Naive B cell (primary cell): ENCODE measurements at regions not wholly inside any gene's neighbourhood (a gene's known extent, or its start where the extent isn't known, plus 50 kb on each side); places are given as distances from the start of the nearest gene placed in this dataset.
"Not testable (repeated sequence)": the region's sequence is repeated elsewhere in the genome, so short reads cannot be mapped to it uniquely, and the experiment has no call there.

Source experiments
- ATAC-seq, 2 donors: fragments of 150-1000 bp; cut with Tn5 transposase; 2 replicates each; pipeline ENCODE4 v1.10.0; 2021; ENCODE audit warnings: low read depth in 2 of 2, mild to moderate bottlenecking in 2 of 2, moderate library complexity in 2 of 2
- DNase-seq: peaks from one replicate; pipeline ENCODE4 v3.0.0; 2022
- H3K27ac Mint-ChIP-seq, 6 donors: one replicate each; pipeline ENCODE4 v1.8.0; 2020 to 2022; ENCODE audit warnings: mild to moderate bottlenecking in 6 of 6, mixed read lengths in 6 of 6, moderate library complexity in 5 of 6, inconsistent platforms in 2 of 6
- H3K27me3 Mint-ChIP-seq, 3 donors: one replicate each; pipeline ENCODE4 v1.8.0; 2021 to 2022; ENCODE audit warnings: mixed read lengths in 3 of 3, mild to moderate bottlenecking in 1 of 3
- H3K36me3 Mint-ChIP-seq, 2 donors: one replicate each; pipeline ENCODE4 v1.8.0; 2020 to 2022; ENCODE audit warnings: mixed read lengths in 2 of 2, inconsistent platforms in 1 of 2, mild to moderate bottlenecking in 1 of 2
- H3K4me1 Mint-ChIP-seq, 3 donors: one replicate each; pipeline ENCODE4 v1.8.0; 2020 to 2022; ENCODE audit warnings: mixed read lengths in 3 of 3, inconsistent platforms in 1 of 3, mild to moderate bottlenecking in 1 of 3, moderate library complexity in 1 of 3
- H3K4me3 Mint-ChIP-seq, 8 donors: one replicate each; pipeline ENCODE4 v1.8.0; 2020 to 2022; ENCODE audit warnings: mild to moderate bottlenecking in 8 of 8, mixed read lengths in 8 of 8, moderate library complexity in 8 of 8, inconsistent platforms in 2 of 8
- H3K9me3 Mint-ChIP-seq, 7 donors: one replicate each; pipeline ENCODE4 v1.8.0; 2020 to 2022; ENCODE audit warnings: mixed read lengths in 7 of 7, mild to moderate bottlenecking in 5 of 7, inconsistent platforms in 2 of 7, moderate library complexity in 1 of 7

DNA sequence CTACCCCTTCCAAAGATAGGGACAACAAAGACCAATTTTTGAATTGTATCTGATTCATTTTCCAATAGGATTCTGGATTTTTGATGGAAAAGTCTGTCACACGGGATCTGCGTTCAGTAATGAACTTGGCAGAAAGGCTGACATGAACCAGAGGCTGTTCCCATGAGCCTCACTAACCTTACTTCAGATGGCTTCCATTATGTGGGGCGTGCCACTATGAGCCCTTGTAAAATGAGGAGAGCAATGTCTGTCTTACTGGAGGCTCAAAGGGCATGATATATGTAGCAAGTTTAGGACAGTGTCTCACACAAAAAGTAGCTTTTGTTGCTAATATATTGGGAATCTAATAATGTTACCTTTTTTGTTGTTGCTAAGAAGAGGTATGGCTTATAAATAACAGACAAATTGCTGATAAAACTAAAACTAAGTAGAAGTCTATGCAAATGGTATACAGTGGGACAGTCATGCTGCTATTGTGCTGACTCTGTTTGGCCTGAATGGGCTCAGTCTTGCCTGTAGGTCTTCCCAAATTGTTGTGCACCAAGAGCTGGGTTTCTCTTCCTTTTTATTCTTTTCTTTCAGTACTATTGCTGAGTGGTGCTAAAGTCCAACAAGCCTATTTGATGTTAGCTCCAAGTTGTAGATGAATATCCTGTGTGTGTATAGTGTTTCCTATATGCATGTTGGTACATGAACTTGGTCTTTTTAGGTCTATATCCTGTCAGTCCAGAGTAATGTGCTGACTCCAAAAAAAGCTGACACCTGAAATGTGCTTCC is 132.1 kb downstream of the SPRY1 start:
- H3K27ac Mint-ChIP-seq = no peak overlapping the region
- peaks cover 0 to 6% (median 6%) of the 10 kb centered on the region in 3 donors for H3K4me1 Mint-ChIP-seq
- no peaks in the 10 kb centered on the region for H3K36me3 Mint-ChIP-seq
- no peaks in the 10 kb centered on the region for H3K27me3 Mint-ChIP-seq
- no peak for ATAC-seq
- H3K4me3 Mint-ChIP-seq = no peak overlapping the region
- no peak for DNase-seq
- H3K9me3 Mint-ChIP-seq = no peaks in the 10 kb centered on the region

- DNase-seq = no peak
- Mint-ChIP-seq H3K4me3 (no peak overlapping the region), H3K36me3 (no peaks in the 10 kb centered on the region), H3K4me1 (peaks cover 0 to 6% (median 4%) of the 10 kb centered on the region in 3 donors), H3K27me3 (no peaks in the 10 kb centered on the region), H3K27ac (no peak overlapping the region), H3K9me3 (no peaks in the 10 kb centered on the region)
- no peak for ATAC-seq
Measured at GRCh38 chr4:123529278-123529568, 132.6 kb downstream of the SPRY1 start.

DNA sequence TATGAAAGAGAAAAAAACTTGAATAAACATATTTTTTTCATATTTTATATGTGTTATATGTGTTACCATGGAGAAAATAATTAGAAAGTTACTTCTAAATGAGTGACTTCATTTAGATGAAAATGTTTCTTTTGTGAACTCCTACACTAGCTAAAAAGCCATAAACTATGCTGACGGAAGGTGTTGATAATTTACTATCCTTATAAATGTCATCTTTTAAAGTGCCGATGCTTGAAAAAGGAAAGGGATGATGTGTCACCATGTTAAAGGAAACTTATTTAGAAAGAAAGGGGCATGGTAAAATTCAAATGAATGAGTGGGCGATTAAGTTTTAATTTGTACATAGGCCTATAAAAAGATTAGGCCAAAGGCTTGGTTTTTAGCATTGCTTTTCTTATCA is 133.8 kb downstream of the SPRY1 start:
- Mint-ChIP-seq H3K36me3 (no peaks in the 10 kb centered on the region), H3K4me1 (peaks cover 6 to 11% (median 10%) of the 10 kb centered on the region in 3 donors), H3K4me3 (no peak overlapping the region), H3K27ac (no peak overlapping the region), H3K9me3 (no peaks in the 10 kb centered on the region), H3K27me3 (no peaks in the 10 kb centered on the region)
- DNase-seq (no peak), ATAC-seq (no peak)

DNA sequence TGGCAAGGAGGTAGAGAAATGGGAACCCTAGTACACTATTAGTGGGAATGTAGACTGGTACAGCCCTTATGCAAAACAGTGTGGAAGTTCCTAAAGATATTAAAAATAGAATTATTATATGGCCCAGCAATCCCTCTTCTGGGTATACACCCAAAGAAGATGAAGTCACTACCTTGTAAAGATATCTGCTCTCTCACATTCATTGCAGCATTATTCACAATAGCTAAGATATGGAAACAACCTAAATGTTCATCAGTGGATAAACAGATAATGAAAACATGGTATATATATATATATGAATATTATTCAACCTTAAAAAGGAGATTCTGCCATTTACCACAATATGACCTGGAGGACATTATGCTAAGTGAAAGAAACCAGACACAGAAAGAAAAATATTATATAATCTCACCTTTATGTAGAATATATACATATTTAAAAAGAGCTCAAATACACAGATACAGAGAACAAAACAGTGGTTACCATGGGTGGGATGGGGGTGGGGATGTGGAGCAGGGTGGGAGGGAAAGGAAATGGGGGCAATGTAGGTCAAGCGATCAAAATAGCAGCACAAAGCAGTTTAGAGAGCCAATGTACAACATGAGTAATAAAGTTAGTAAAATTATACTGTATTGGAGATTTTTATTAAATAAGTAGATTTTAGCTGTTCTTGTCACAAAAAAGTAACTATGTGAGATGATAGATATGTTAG is 138.6 kb downstream of the SPRY1 start:
- peaks cover 0 to 3% (median 0%) of the 10 kb centered on the region in 7 donors for H3K9me3 Mint-ChIP-seq
- DNase-seq = no peak
- no peak overlapping the region for H3K27ac Mint-ChIP-seq
- H3K4me1 Mint-ChIP-seq = peaks cover 19 to 25% (median 24%) of the 10 kb centered on the region in 3 donors
- no peaks in the 10 kb centered on the region for H3K36me3 Mint-ChIP-seq
- H3K27me3 Mint-ChIP-seq = no peaks in the 10 kb centered on the region
- H3K4me3 Mint-ChIP-seq = no peak overlapping the region
- ATAC-seq = no peak

- H3K4me3 Mint-ChIP-seq = peak overlapping the region in 6 of 8 donors; percentile 4 to 53 (median 42)
- DNase-seq (peak; percentile 14), ATAC-seq (peak; percentile 74 to 85)
- H3K9me3 Mint-ChIP-seq = peaks cover 0 to 3% (median 0%) of the 10 kb centered on the region in 7 donors
- peak overlapping the region in 4 of 6 donors; percentile 2 to 82 (median 26) for H3K27ac Mint-ChIP-seq
- H3K27me3 Mint-ChIP-seq = no peaks in the 10 kb centered on the region
- H3K4me1 Mint-ChIP-seq = peaks cover 19 to 25% (median 24%) of the 10 kb centered on the region in 3 donors
- H3K36me3 Mint-ChIP-seq = no peaks in the 10 kb centered on the region
Measured at GRCh38 chr4:123536225-123536624, 139.6 kb downstream of the SPRY1 start.

DNA sequence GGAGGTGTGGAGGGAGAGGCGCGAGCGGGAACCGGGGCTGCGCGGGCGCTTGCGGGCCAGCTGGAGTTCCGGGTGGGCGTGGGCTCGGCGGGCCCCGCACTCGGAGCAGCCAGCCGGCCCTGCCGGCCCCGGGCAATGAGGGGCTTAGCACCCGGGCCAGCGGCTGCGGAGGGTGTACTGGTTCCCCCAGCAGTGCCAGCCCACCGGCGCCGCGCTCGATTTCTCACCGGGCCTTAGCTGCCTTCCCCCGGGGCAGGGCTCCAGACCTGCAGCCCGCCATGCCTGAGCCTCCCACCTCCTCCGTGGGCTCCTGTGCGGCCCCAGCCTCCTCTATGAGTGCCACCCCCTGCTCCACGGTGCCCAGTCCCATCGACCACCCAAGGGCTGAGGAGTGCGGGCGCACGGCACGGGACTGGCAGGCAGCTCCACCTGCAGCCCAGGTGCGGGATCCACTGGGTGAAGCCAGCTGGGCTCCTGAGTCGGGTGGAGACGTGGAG is 141.4 kb downstream of the SPRY1 start:
- ATAC-seq, H3K4me3 Mint-ChIP-seq, H3K27me3 Mint-ChIP-seq, H3K9me3 Mint-ChIP-seq, DNase-seq, H3K36me3 Mint-ChIP-seq, H3K27ac Mint-ChIP-seq: not testable (repeated sequence)
- peaks cover 19 to 27% (median 25%) of the 10 kb centered on the region in 3 donors for H3K4me1 Mint-ChIP-seq

DNA sequence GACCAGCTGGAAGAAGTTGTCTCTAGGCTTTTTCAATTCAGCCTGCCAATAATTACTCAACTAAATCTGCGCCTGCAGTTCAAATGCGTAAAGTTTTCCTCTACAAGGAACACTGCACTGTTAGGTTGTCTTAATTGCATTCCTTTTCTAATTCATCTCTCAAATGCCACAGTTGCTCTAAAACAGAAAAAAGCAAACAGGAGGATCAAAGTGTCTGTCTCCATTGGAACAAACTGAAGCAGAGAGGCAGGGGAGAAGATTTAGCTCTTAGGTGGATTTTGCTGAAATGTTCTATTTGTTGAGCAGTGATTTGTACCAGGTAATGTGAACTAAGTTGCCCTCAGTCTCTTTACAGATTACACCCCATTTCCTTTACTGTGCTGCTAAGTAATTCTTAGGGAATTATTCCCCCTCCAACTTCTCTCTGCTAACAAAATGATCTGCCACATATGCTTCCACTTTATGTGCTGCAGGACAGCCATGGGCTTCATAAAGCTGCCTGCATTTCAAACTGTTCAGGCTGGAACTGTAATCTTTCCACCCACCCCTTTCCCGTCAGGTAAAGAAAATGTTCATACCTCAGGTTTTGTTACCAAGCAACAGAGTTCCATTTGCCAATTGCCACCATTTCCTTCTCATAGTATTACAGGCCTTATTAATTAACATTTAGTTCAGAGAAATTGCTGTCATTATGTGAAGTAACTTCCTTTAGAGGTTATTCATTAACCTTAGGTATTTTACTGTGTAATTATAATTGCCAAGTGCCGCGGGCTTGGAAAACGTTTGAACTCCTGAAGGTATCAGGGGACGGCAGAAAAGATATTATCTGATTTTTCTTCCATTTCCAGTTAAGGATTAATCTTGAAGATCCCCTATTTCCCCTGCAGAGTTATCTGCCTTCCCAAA is 149.3 kb downstream of the SPRY1 start:
- Mint-ChIP-seq H3K4me1 (peaks cover 0 to 4% (median 0%) of the 10 kb centered on the region in 3 donors), H3K27ac (no peak overlapping the region), H3K27me3 (peaks cover 0 to 5% (median 0%) of the 10 kb centered on the region in 3 donors), H3K36me3 (peaks cover 5 to 8% of the 10 kb centered on the region in 2 donors), H3K4me3 (no peak overlapping the region), H3K9me3 (peaks cover 5 to 12% (median 6%) of the 10 kb centered on the region in 7 donors)
- no peak for ATAC-seq
- DNase-seq = no peak

DNA sequence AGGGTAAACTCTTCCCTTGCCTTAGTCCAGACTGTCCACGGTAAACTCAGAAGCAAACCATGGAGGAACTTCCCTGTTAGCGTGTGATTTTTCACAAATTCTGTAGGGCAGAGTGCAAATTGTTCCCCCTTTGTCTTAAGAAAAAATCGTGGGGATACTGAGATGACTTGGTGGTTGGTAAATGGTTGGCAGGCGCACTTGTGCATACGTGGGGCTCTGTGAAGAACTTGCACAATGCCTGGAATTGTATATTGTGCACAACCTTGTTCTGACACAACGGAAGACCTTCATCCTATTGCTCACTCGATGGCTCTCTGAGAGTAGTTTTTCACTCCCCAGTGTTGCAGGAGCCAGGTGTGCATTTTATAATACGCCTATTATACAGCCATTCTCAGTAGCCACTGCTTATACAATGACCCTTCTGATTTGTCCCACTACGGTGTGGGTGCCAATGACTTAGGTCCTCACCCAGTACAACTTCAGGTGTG is 150.0 kb downstream of the SPRY1 start:
- DNase-seq (no peak), ATAC-seq (no peak)
- H3K36me3 Mint-ChIP-seq = peaks cover 5 to 8% of the 10 kb centered on the region in 2 donors
- peaks cover 0 to 4% (median 0%) of the 10 kb centered on the region in 3 donors for H3K4me1 Mint-ChIP-seq
- H3K27me3 Mint-ChIP-seq = peaks cover 0 to 5% (median 0%) of the 10 kb centered on the region in 3 donors
- no peak overlapping the region for H3K4me3 Mint-ChIP-seq
- no peak overlapping the region for H3K27ac Mint-ChIP-seq
- peaks cover 5 to 12% (median 6%) of the 10 kb centered on the region in 7 donors for H3K9me3 Mint-ChIP-seq

GRCh38 chr4:123547216-123548165 is 150.9 kb downstream of the SPRY1 start:
- H3K27me3 Mint-ChIP-seq = peaks cover 0 to 5% (median 0%) of the 10 kb centered on the region in 3 donors
- ATAC-seq (no peak), DNase-seq (no peak)
- H3K36me3 Mint-ChIP-seq = peaks cover 5 to 8% of the 10 kb centered on the region in 2 donors
- H3K4me1 Mint-ChIP-seq = peaks cover 0 to 4% (median 0%) of the 10 kb centered on the region in 3 donors
- peak overlapping the region in 1 of 6 donors; percentile 28 for H3K27ac Mint-ChIP-seq
- no peak overlapping the region for H3K4me3 Mint-ChIP-seq
- peaks cover 5 to 12% (median 6%) of the 10 kb centered on the region in 7 donors for H3K9me3 Mint-ChIP-seq

- Mint-ChIP-seq H3K27me3 (peaks cover 0 to 4% (median 0%) of the 10 kb centered on the region in 3 donors), H3K36me3 (peaks cover 5 to 8% of the 10 kb centered on the region in 2 donors), H3K27ac (peak overlapping the region in 1 of 6 donors; percentile 80), H3K4me3 (no peak overlapping the region), H3K9me3 (peaks cover 5 to 12% (median 6%) of the 10 kb centered on the region in 7 donors), H3K4me1 (peaks cover 11 to 13% (median 13%) of the 10 kb centered on the region in 3 donors)
- ATAC-seq (peak; percentile 51 to 72), DNase-seq (no peak)
Measured at GRCh38 chr4:123553279-123553678, 156.7 kb downstream of the SPRY1 start.

DNA sequence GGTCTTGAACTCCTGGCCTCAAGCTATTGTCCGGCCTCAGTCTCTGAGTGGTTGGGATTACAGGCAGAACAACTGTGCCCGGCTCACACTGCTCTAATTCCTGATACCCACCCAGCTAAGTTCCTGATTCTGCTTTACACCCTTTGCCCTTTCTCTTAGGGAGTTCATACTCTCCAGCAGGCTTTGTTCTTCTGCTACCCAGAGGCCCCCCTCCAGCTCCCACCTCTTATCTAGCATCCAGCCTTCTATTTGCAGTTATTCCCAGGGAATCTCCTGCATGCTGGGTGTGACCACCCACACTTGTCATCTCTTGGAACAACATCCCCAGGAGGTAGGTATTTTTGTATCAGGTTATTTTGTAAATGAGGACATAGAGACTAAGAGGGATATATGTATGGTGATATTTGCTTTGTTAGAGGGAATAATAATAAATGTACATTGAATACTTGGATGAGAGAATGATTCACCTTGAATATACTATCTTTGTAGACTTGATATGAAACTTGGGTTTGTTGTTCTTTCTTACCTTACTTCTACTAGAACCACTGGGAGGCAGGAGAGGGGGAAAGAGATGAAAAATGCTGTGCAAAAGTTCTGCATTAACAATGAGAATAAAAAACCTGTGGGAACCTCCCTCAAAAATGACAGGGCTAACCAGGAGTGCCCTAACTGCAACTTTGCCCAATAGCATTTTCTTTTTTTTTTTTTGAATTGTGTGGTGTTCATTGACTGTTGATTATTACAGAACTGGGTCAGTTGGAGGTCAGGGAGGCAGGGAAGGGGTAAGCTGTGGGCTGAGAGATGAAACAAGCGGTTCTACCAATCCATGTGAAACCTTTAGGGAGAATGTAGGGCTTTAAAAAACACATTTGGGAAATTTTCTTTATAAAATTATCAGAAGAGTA is 157.4 kb downstream of the SPRY1 start:
- H3K27me3 Mint-ChIP-seq = peaks cover 0 to 4% (median 0%) of the 10 kb centered on the region in 3 donors
- no peak for ATAC-seq
- peaks cover 5 to 8% of the 10 kb centered on the region in 2 donors for H3K36me3 Mint-ChIP-seq
- peaks cover 5 to 12% (median 6%) of the 10 kb centered on the region in 7 donors for H3K9me3 Mint-ChIP-seq
- H3K4me1 Mint-ChIP-seq = peaks cover 11 to 13% (median 13%) of the 10 kb centered on the region in 3 donors
- DNase-seq = no peak
- no peak overlapping the region for H3K4me3 Mint-ChIP-seq
- peak overlapping the region in 2 of 6 donors; percentile 3 to 79 for H3K27ac Mint-ChIP-seq
